ENCODE measurements at regions not wholly inside any gene's neighbourhood (a gene's known extent, or its start where the extent isn't known, plus 50 kb on each side); places are given as distances from the start of the nearest gene placed in this dataset.

DNA sequence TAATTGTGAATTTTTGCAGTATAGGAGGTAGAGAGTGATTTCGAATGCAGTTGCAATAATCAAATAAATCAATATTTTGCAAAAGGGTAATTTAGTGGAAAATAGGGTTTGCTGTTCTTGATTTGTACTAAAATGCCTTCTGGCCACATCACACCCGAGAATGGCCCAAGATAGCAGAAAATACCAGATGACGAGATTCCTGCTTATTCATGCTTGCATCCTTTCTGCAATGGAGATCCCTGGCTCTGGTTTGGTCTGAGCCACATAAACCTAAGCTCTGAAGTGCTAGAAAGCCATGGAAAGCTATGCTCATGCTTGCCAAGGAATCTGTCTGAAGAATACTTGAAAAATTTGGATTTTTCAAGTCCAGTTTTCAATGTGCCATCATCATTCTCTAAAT is 634.2 kb upstream of the COBL start:
- ATAC-seq (ENCODE audit: poor library complexity) (no peak), DNase-seq (no peak)
- no peak overlapping the region for H3K4me3 Mint-ChIP-seq
- Histone ChIP-seq H3K9me3 (ENCODE audit: control insufficient read depth in 1 of 2, insufficient read depth in 1 of 2, low read length in 2 of 2) (peaks cover 6 to 12% of the 10 kb centered on the region in 2 experiments), H3K27ac (ENCODE audit: low read depth in 1 of 2, low read length in 2 of 2) (no peak overlapping the region), H3K27me3 (ENCODE audit: control insufficient read depth in 1 of 2, insufficient read depth in 2 of 2, low read length in 2 of 2) (no peaks in the 10 kb centered on the region), H3K36me3 (ENCODE audit: insufficient read depth, low read length) (no peaks in the 10 kb centered on the region), H3K4me3 (ENCODE audit: low read length) (no peak overlapping the region), H3K4me1 (ENCODE audit: insufficient read depth, low read length) (no peaks in the 10 kb centered on the region)
- no peak overlapping the region for H3K27ac Mint-ChIP-seq
- POLR2A ChIA-PET, result no interaction called here
- H3K9me3 Mint-ChIP-seq, result peaks cover 6% of the 10 kb centered on the region
- no peaks in the 10 kb centered on the region for H3K27me3 Mint-ChIP-seq
- intact Hi-C loops (cut with DNase I, micrococcal nuclease), result no loop called here
- TF ChIP-seq, protein P1, sequence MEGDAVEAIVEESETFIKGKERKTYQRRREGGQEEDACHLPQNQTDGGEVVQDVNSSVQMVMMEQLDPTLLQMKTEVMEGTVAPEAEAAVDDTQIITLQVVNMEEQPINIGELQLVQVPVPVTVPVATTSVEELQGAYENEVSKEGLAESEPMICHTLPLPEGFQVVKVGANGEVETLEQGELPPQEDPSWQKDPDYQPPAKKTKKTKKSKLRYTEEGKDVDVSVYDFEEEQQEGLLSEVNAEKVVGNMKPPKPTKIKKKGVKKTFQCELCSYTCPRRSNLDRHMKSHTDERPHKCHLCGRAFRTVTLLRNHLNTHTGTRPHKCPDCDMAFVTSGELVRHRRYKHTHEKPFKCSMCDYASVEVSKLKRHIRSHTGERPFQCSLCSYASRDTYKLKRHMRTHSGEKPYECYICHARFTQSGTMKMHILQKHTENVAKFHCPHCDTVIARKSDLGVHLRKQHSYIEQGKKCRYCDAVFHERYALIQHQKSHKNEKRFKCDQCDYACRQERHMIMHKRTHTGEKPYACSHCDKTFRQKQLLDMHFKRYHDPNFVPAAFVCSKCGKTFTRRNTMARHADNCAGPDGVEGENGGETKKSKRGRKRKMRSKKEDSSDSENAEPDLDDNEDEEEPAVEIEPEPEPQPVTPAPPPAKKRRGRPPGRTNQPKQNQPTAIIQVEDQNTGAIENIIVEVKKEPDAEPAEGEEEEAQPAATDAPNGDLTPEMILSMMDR (IDR thresholded peaks at IDR 0.05), result no peak
- CTCF ChIA-PET, result no interaction called here
- H3K4me1 Mint-ChIP-seq (ENCODE audit: low read depth), result no peaks in the 10 kb centered on the region
- H3K36me3 Mint-ChIP-seq (ENCODE audit: low read depth), result no peaks in the 10 kb centered on the region

DNA sequence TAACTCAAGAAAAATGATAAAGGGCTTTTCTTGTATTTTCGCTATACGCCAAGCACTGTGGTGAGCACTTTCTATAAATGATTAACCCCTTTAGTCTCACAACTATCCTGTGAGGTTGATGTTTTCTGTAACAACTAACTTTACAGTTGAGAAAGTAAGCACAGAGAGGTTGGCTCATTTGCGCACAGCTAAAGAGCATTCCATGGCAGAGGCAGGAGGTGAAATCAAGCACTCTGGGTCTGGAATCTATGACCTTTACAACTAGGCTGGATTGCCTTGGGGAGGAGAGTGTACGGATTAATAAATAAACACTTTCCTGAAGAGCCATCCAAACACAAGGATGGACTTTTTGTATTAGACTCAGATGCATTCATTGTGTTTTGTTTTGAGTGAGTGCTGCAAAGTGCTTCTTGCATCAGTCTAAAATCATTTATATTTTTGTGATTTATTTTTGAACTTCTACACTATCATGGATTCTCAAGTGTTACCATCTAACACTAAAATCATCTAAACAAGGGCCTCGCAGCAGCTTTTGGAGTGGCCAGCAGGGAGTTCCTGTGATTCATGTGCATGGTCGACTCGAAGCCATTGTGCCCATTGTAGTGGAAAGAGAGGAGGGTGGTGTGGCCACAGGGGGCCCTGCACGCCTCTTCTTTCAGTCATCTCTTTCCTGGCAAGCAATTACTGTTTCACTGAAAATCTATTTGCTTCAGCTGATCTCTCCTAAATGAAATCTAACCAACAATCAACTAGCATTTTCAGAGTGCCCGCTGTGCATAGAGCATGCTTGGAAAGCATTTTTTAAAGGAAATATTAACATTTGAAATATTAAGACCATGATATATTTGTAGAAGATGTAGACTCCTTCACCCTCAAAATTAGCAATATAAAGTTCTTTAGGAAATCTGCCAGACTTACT is 633.4 kb upstream of the COBL start:
- DNase-seq (no peak), ATAC-seq (ENCODE audit: poor library complexity) (no peak)
- Histone ChIP-seq H3K27ac (ENCODE audit: low read depth in 1 of 2, low read length in 2 of 2) (no peak overlapping the region), H3K4me3 (ENCODE audit: low read length) (no peak overlapping the region), H3K36me3 (ENCODE audit: insufficient read depth, low read length) (no peaks in the 10 kb centered on the region), H3K4me1 (ENCODE audit: insufficient read depth, low read length) (no peaks in the 10 kb centered on the region), H3K9me3 (ENCODE audit: control insufficient read depth in 1 of 2, insufficient read depth in 1 of 2, low read length in 2 of 2) (peaks cover 7 to 12% of the 10 kb centered on the region in 2 experiments), H3K27me3 (ENCODE audit: control insufficient read depth in 1 of 2, insufficient read depth in 2 of 2, low read length in 2 of 2) (no peaks in the 10 kb centered on the region)
- intact Hi-C loops (cut with DNase I, micrococcal nuclease), result no loop called here
- TF ChIP-seq, protein P1 (IDR thresholded peaks at IDR 0.05), result no peak
- no peak overlapping the region for H3K27ac Mint-ChIP-seq
- no peaks in the 10 kb centered on the region for H3K27me3 Mint-ChIP-seq
- ChIA-PET CTCF (no interaction called here), POLR2A (no interaction called here)
- H3K36me3 Mint-ChIP-seq (ENCODE audit: low read depth), result no peaks in the 10 kb centered on the region
- no peak overlapping the region for H3K4me3 Mint-ChIP-seq
- peaks cover 9% of the 10 kb centered on the region for H3K9me3 Mint-ChIP-seq
- no peaks in the 10 kb centered on the region for H3K4me1 Mint-ChIP-seq (ENCODE audit: low read depth)

GRCh38 chr7:51930834-51931233 is 614.2 kb upstream of the COBL start:
- DNase-seq (no peak), ATAC-seq (ENCODE audit: poor library complexity) (no peak)
- POLR2A ChIA-PET, result no interaction called here
- TF ChIP-seq, protein P1 (IDR thresholded peaks at IDR 0.05), result no peak
- CTCF ChIA-PET, result no interaction called here
- H3K4me1 ChIP-seq (ENCODE audit: insufficient read depth, low read length), result no peaks in the 10 kb centered on the region
- H3K27ac ChIP-seq (ENCODE audit: low read depth in 1 of 2, low read length in 2 of 2), result no peak overlapping the region
- H3K27me3 Mint-ChIP-seq, result no peaks in the 10 kb centered on the region
- no peak overlapping the region for H3K4me3 ChIP-seq (ENCODE audit: low read length)
- H3K27ac Mint-ChIP-seq, result no peak overlapping the region
- H3K36me3 Mint-ChIP-seq (ENCODE audit: low read depth), result no peaks in the 10 kb centered on the region
- H3K9me3 Mint-ChIP-seq, result peaks cover 9% of the 10 kb centered on the region
- H3K36me3 ChIP-seq (ENCODE audit: insufficient read depth, low read length), result no peaks in the 10 kb centered on the region
- no peak overlapping the region for H3K4me3 Mint-ChIP-seq
- no peaks in the 10 kb centered on the region for H3K4me1 Mint-ChIP-seq (ENCODE audit: low read depth)
- peaks cover 4% of the 10 kb centered on the region in 2 experiments for H3K9me3 ChIP-seq (ENCODE audit: control insufficient read depth in 1 of 2, insufficient read depth in 1 of 2, low read length in 2 of 2)
- no peaks in the 10 kb centered on the region for H3K27me3 ChIP-seq (ENCODE audit: control insufficient read depth in 1 of 2, insufficient read depth in 2 of 2, low read length in 2 of 2)
- intact Hi-C loops (cut with DNase I, micrococcal nuclease), result no loop called here

All from CD4-positive, alpha-beta T cell (primary cell).